Bronchial epithelial cell (primary cell): ENCODE measurements at regions not wholly inside any gene's neighbourhood (a gene's known extent, or its start where the extent isn't known, plus 50 kb on each side); places are given as distances from the start of the nearest gene placed in this dataset.
"Not testable (repeated sequence)": the region's sequence is repeated elsewhere in the genome, so short reads cannot be mapped to it uniquely, and the experiment has no call there.

Experiments used
- DNase-seq: peaks from one replicate; pipeline ENCODE4 v3.0.0-alpha.2; 2010; ENCODE audit warnings: low read depth
- FAIRE-seq: peaks from 2 replicates; lab custom pipeline; 2011; peaks lifted over from hg19 to GRCh38; lab: Jason Lieb, UNC
- H3K27me3 ChIP-seq: 2 replicates; pipeline ENCODE4 v1.5.1; 2011; ENCODE audit warnings: low read length; ENCODE audit not compliant: control insufficient read depth, insufficient read depth
- H3K36me3 ChIP-seq: 2 replicates; pipeline ENCODE4 v1.5.1; 2011; ENCODE audit warnings: low read length; ENCODE audit not compliant: control insufficient read depth, insufficient read depth
- H3K4me3 ChIP-seq: 2 replicates; pipeline ENCODE4 v1.5.1; 2011; ENCODE audit warnings: mild to moderate bottlenecking, low read depth, low read length, control low read depth
- CTCF ChIP-seq: IDR thresholded peaks from 2 replicates; pipeline ENCODE4 v1.5.1; 2011; ENCODE audit warnings: mild to moderate bottlenecking, moderate library complexity, low read length, control low read depth, inconsistent platforms; ENCODE audit not compliant: insufficient read depth, severe bottlenecking

GRCh38 chrX:42290608-42291007 is 367.3 kb upstream of the CASK start:
- Histone ChIP-seq H3K27me3 (no peaks in the 10 kb centered on the region), H3K36me3 (no peaks in the 10 kb centered on the region), H3K4me3 (no peak overlapping the region)
- peak; percentile 19 for DNase-seq
- no peak for FAIRE-seq
- peak; percentile 32 for TF ChIP-seq CTCF

- Histone ChIP-seq H3K27me3 (no peaks in the 10 kb centered on the region), H3K36me3 (no peaks in the 10 kb centered on the region), H3K4me3 (no peak overlapping the region)
- DNase-seq (no peak), FAIRE-seq (no peak)
- TF ChIP-seq CTCF: no peak
These were observed 366.4 kb upstream of the CASK start for GRCh38 chrX:42289492-42290385.

- not testable (repeated sequence) for H3K27me3 ChIP-seq, H3K36me3 ChIP-seq, H3K4me3 ChIP-seq, DNase-seq, FAIRE-seq
These were observed 362.3 kb upstream of the CASK start for GRCh38 chrX:42285681-42286080.

- Histone ChIP-seq H3K27me3 (peaks cover 1% of the 10 kb centered on the region), H3K4me3 (no peak overlapping the region), H3K36me3 (no peaks in the 10 kb centered on the region)
- DNase-seq (no peak), FAIRE-seq (no peak)
- no peak for TF ChIP-seq CTCF
These were observed 353.8 kb upstream of the CASK start for GRCh38 chrX:42276982-42277690.

GRCh38 chrX:42274151-42274550 is 350.8 kb upstream of the CASK start:
- Histone ChIP-seq H3K4me3 (no peak overlapping the region), H3K36me3 (no peaks in the 10 kb centered on the region), H3K27me3 (peaks cover 1% of the 10 kb centered on the region)
- DNase-seq (no peak), FAIRE-seq (no peak)
- TF ChIP-seq CTCF: no peak

GRCh38 chrX:42273387-42273786 is 350.0 kb upstream of the CASK start:
- FAIRE-seq (no peak), DNase-seq (no peak)
- H3K4me3 ChIP-seq: no peak overlapping the region
- no peaks in the 10 kb centered on the region for H3K27me3 ChIP-seq
- TF ChIP-seq CTCF: no peak
- no peaks in the 10 kb centered on the region for H3K36me3 ChIP-seq
